ENCODE measurements at regions not wholly inside any gene's neighbourhood (a gene's known extent, or its start where the extent isn't known, plus 50 kb on each side); places are given as distances from the start of the nearest gene placed in this dataset.

GRCh38 chr2:49236316-49236715 is 82.0 kb upstream of the FSHR start:
- Histone ChIP-seq H2AFZ (ENCODE audit: control insufficient read depth, low read depth, low read length) (no peak overlapping the region), H3K4me3 (no peak overlapping the region), H3K27me3 (replicated peaks in 1 of 2; ENCODE audit: control insufficient read depth in 2 of 2, insufficient read depth in 2 of 2, low read length in 1 of 2) (no peaks in the 10 kb centered on the region), H3K79me2 (ENCODE audit: control insufficient read depth, insufficient read depth, low read length) (no peaks in the 10 kb centered on the region), H3K4me1 (ENCODE audit: control insufficient read depth, insufficient read depth, low read length) (no peaks in the 10 kb centered on the region), H3K36me3 (ENCODE audit: control insufficient read depth in 2 of 2, insufficient read depth in 2 of 2, low read length in 1 of 2) (no peaks in the 10 kb centered on the region), H3K9me3 (replicated peaks; ENCODE audit: control insufficient read depth, insufficient read depth, low read length) (no peaks in the 10 kb centered on the region), H3K27ac (ENCODE audit: control insufficient read depth, insufficient read depth) (no peak overlapping the region), H4K20me1 (ENCODE audit: control insufficient read depth, insufficient read depth) (no peaks in the 10 kb centered on the region), H3K4me2 (ENCODE audit: control insufficient read depth, insufficient read depth) (no peak overlapping the region), H3K9ac (ENCODE audit: control insufficient read depth, insufficient read depth, low read length) (no peak overlapping the region)
- ATAC-seq (no peak), FAIRE-seq (no peak), DNase-seq (ENCODE audit: low read depth, low spot score) (no peak)
- TF ChIP-seq KLF5 (IDR thresholded peaks at IDR 0.05; ENCODE audit: partially characterized antibody) (no peak), TCF12 (IDR thresholded peaks at IDR 0.05; ENCODE audit: low read depth, low read length) (no peak)
- ChIA-PET RAD21 (ENCODE audit: unreplicated experiment) (no interaction called here), SMC1A (ENCODE audit: uncharacterized antibody, unreplicated experiment) (no interaction called here), POLR2A (no interaction called here), CTCF (no interaction called here)
- in situ Hi-C loops (cut with MboI) (no loop called here), intact Hi-C loops (cut with micrococcal nuclease; ENCODE audit: unreplicated experiment) (no loop called here)
- WGBS (ENCODE audit: insufficient coverage, insufficient replicate concordance, low lambda C conversion rate, missing lambda C conversion rate): 17% methylated on average over 1 of the region's 1 CpG
- BruUV-seq (replicated peaks): no TSS peak

- no peak overlapping the region for H3K4me2 ChIP-seq (ENCODE audit: control insufficient read depth, insufficient read depth)
- ATAC-seq (no peak), DNase-seq (ENCODE audit: low read depth, low spot score) (no peak), FAIRE-seq (no peak)
- H3K27me3 ChIP-seq (replicated peaks in 1 of 2; ENCODE audit: control insufficient read depth in 2 of 2, insufficient read depth in 2 of 2, low read length in 1 of 2): no peaks in the 10 kb centered on the region
- in situ Hi-C loops (cut with MboI) (no loop called here), intact Hi-C loops (cut with micrococcal nuclease; ENCODE audit: unreplicated experiment) (no loop called here)
- H3K79me2 ChIP-seq (ENCODE audit: control insufficient read depth, insufficient read depth, low read length): no peaks in the 10 kb centered on the region
- no TSS peak for BruUV-seq (replicated peaks)
- no peak overlapping the region for H3K27ac ChIP-seq (ENCODE audit: control insufficient read depth, insufficient read depth)
- no peak overlapping the region for H3K9ac ChIP-seq (ENCODE audit: control insufficient read depth, insufficient read depth, low read length)
- POLR2A ChIA-PET: no interaction called here
- H3K9me3 ChIP-seq (replicated peaks; ENCODE audit: control insufficient read depth, insufficient read depth, low read length): no peaks in the 10 kb centered on the region
- no peaks in the 10 kb centered on the region for H3K36me3 ChIP-seq (ENCODE audit: control insufficient read depth in 2 of 2, insufficient read depth in 2 of 2, low read length in 1 of 2)
- RAD21 ChIA-PET (ENCODE audit: unreplicated experiment): no interaction called here
- no peak for TF ChIP-seq USF1 (IDR thresholded peaks at IDR 0.05; ENCODE audit: borderline replicate concordance, extremely low read length, insufficient read depth, low read depth, low read length)
- no peak for TF ChIP-seq ZNF24 (IDR thresholded peaks at IDR 0.05)
- TF ChIP-seq POLR2A (IDR thresholded peaks at IDR 0.05; ENCODE audit: low read depth, low read length): no peak
- TF ChIP-seq RUNX3 (IDR thresholded peaks at IDR 0.05; ENCODE audit: low read length): no peak
- no peak for TF ChIP-seq SMAD1 (IDR thresholded peaks at IDR 0.05; ENCODE audit: low read depth, partially characterized antibody)
- TF ChIP-seq EED (IDR thresholded peaks at IDR 0.05; ENCODE audit: low read depth): no peak
- CTCF ChIA-PET: no interaction called here
- WGBS (ENCODE audit: insufficient coverage, insufficient replicate concordance, low lambda C conversion rate, missing lambda C conversion rate): 17% methylated on average over 4 of the region's 4 CpGs
- H3K4me3 ChIP-seq: no peak overlapping the region
- H2AFZ ChIP-seq (ENCODE audit: control insufficient read depth, low read depth, low read length): no peak overlapping the region
- SMC1A ChIA-PET (ENCODE audit: uncharacterized antibody, unreplicated experiment): no interaction called here
- H4K20me1 ChIP-seq (ENCODE audit: control insufficient read depth, insufficient read depth): no peaks in the 10 kb centered on the region
- H3K4me1 ChIP-seq (ENCODE audit: control insufficient read depth, insufficient read depth, low read length): no peaks in the 10 kb centered on the region
Observed at GRCh38 chr2:49226360-49226759, 72.0 kb upstream of the FSHR start.
